Stimulated activated CD4-positive, alpha-beta T cell treated with anti-CD3 and anti-CD28 coated beads, Interleukin-4, amount 100 ng/mL, for 4 hours (primary cell): ENCODE measurements at regions not wholly inside any gene's neighbourhood (a gene's known extent, or its start where the extent isn't known, plus 50 kb on each side); places are given as distances from the start of the nearest gene placed in this dataset.
"Not testable (repeated sequence)": the region's sequence is repeated elsewhere in the genome, so short reads cannot be mapped to it uniquely, and the experiment has no call there.

Experiments
- DNase-seq, 2 experiments: peaks; one replicate each; pipeline ENCODE4 v3.0.0-alpha.2; 2020

GRCh38 chr5:147084702-147085101 lies 150.1 kb upstream of the STK32A start:
- DNase-seq: no peak

GRCh38 chr5:147085409-147085808 lies 149.4 kb upstream of the STK32A start:
- DNase-seq: no peak

GRCh38 chr5:147092044-147092443 lies 142.8 kb upstream of the STK32A start:
- no peak for DNase-seq

- no peak for DNase-seq
These were observed 141.7 kb upstream of the STK32A start for GRCh38 chr5:147093138-147093537.

GRCh38 chr5:147095740-147096139 lies 139.1 kb upstream of the STK32A start:
- DNase-seq: no peak

- no peak for DNase-seq
These were observed 136.5 kb upstream of the STK32A start for GRCh38 chr5:147098233-147098790.

GRCh38 chr5:147101659-147102369 lies 133.0 kb upstream of the STK32A start:
- no peak for DNase-seq

GRCh38 chr5:147112899-147113298 lies 121.9 kb upstream of the STK32A start:
- DNase-seq: no peak

- DNase-seq: no peak
These were observed 120.9 kb upstream of the STK32A start for GRCh38 chr5:147113967-147114366.

- DNase-seq: not testable (repeated sequence)
These were observed 95.1 kb upstream of the STK32A start for GRCh38 chr5:147139759-147140158.

- DNase-seq: no peak
These were observed 94.3 kb upstream of the STK32A start for GRCh38 chr5:147140558-147140957.

GRCh38 chr5:147141580-147141979 lies 93.2 kb upstream of the STK32A start:
- not testable (repeated sequence) for DNase-seq

- no peak for DNase-seq
These were observed 91.6 kb upstream of the STK32A start for GRCh38 chr5:147143215-147143614.

GRCh38 chr5:147145328-147145727 lies 89.5 kb upstream of the STK32A start:
- no peak for DNase-seq

GRCh38 chr5:147148715-147149114 lies 86.1 kb upstream of the STK32A start:
- no peak for DNase-seq

GRCh38 chr5:147152086-147152485 lies 82.7 kb upstream of the STK32A start:
- DNase-seq: no peak

GRCh38 chr5:147154809-147155208 lies 80.0 kb upstream of the STK32A start:
- no peak for DNase-seq

GRCh38 chr5:147156012-147156411 lies 78.8 kb upstream of the STK32A start:
- DNase-seq: no peak

GRCh38 chr5:147160902-147161700 lies 73.7 kb upstream of the STK32A start:
- no peak for DNase-seq

- no peak for DNase-seq
These were observed 72.1 kb upstream of the STK32A start for GRCh38 chr5:147162740-147163139.

- no peak for DNase-seq
These were observed 67.3 kb upstream of the STK32A start for GRCh38 chr5:147167529-147167928.

GRCh38 chr5:147168578-147169327 lies 66.1 kb upstream of the STK32A start:
- DNase-seq: no peak

- DNase-seq: no peak
These were observed 65.4 kb upstream of the STK32A start for GRCh38 chr5:147169399-147169798.
